ENCODE measurements at regions not wholly inside any gene's neighbourhood (a gene's known extent, or its start where the extent isn't known, plus 50 kb on each side); places are given as distances from the start of the nearest gene placed in this dataset.

DNA sequence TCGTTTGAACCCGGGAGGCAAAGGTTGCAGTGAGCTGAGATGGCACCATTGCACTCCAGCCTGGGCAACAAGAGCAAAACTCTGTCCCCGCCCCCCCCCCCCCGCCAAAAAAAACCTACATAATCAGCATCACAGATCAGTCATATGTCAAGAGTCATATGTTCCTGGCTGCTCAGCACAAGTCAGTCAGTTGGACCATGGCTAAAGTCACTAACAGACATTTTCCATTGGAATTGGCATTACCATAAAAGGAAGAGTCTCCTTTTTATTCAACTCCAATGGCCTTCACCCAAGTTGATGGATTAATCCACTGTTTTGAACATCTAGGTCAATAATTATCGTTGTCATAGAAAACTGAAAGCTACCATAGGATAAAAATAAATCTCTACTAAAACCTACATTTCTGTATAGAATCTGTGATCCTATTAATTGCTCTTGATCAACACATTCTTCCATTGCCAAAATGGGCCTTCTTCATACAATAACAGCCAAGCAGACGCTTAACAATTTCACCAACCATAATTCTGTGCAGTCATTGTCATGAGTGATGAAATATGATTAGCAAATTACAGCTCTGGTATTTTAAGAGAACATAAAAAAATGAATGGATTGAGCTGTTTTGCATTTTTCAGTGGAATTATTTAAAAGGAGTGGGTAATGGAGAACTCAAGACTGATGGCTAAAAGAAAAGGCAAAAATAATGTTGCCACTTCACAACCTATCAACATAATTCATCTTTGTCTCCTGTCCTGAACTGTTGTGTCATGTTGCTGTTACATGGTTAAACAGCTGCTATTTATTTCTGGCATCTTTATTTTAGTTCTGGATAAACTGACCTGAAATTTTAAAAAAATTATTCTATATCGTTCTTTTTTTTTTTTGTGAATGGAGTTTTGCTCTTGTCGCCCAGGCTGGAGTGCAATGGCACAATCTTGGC is 555.5 kb upstream of the JARID2 start:
- Histone ChIP-seq H3K56ac (ENCODE audit: insufficient read length, low read depth, low read length) (no peak overlapping the region), H4K20me1 (ENCODE audit: control insufficient read depth, insufficient read depth, insufficient read length) (no peaks in the 10 kb centered on the region), H3K23me2 (ENCODE audit: insufficient read length, low read depth, low read length, poor library complexity, severe bottlenecking) (no peaks in the 10 kb centered on the region), H2BK120ac (ENCODE audit: low read depth, low read length, poor library complexity, severe bottlenecking) (no peak overlapping the region), H2BK20ac (ENCODE audit: low read depth, low read length, poor library complexity, severe bottlenecking) (no peak overlapping the region), H3K23ac (ENCODE audit: insufficient read length, low read depth, low read length) (no peak overlapping the region), H2BK12ac (ENCODE audit: insufficient read length, low read depth, low read length) (no peak overlapping the region), H2BK15ac (ENCODE audit: low read depth, low read length) (no peak overlapping the region), H2AFZ (ENCODE audit: low read length) (no peak overlapping the region), H3K27me3 (ENCODE audit: insufficient read depth, low read length) (no peaks in the 10 kb centered on the region), H3K4me2 (ENCODE audit: insufficient read depth, insufficient read length, low read length) (no peak overlapping the region), H3K14ac (ENCODE audit: insufficient read depth, low read length) (no peak overlapping the region), H3K9ac (ENCODE audit: extremely low read depth, insufficient read length, low read length) (no peak overlapping the region), H3K9me3 (ENCODE audit: control insufficient read depth, low read depth, low read length) (no peaks in the 10 kb centered on the region), H4K5ac (ENCODE audit: insufficient read length, low read depth, low read length) (no peak overlapping the region), H2BK5ac (ENCODE audit: insufficient read length, low read length) (no peak overlapping the region), H3K79me1 (ENCODE audit: insufficient read depth, low read depth, low read length, poor library complexity, severe bottlenecking) (no peaks in the 10 kb centered on the region), H3T11ph (ENCODE audit: low read length) (no peak overlapping the region), H3K27ac (ENCODE audit: insufficient read length, low read depth, low read length) (no peak overlapping the region), H3K79me2 (ENCODE audit: insufficient read depth, low read length) (no peaks in the 10 kb centered on the region), H2AK5ac (ENCODE audit: insufficient read length, low read length) (no peak overlapping the region), H4K91ac (ENCODE audit: insufficient read length, low read depth, low read length) (no peak overlapping the region), H4K8ac (replicated peaks; ENCODE audit: insufficient read length, low read depth, low read length) (no peak overlapping the region), H3K4me1 (ENCODE audit: insufficient read depth, low read length) (no peaks in the 10 kb centered on the region), H3K18ac (ENCODE audit: insufficient read length, low read depth, low read length) (no peak overlapping the region), H3K4ac (ENCODE audit: low read depth, low read length) (no peak overlapping the region)
- peaks cover 17 to 20% of the 10 kb centered on the region in 2 experiments for H3K4me1 Mint-ChIP-seq
- no peak for DNase-seq
- TF ChIP-seq CTCF (conservative IDR thresholded peaks at IDR 0.05): no peak
- no peaks in the 10 kb centered on the region for H3K36me3 Mint-ChIP-seq (ENCODE audit: insufficient read depth in 1 of 3, low read depth in 3 of 3)
- no peak overlapping the region for H3K27ac Mint-ChIP-seq
- H3K4me3 Mint-ChIP-seq: no peak overlapping the region
- no CpG with 5 or more reads among the region's 8 CpGs for WGBS (ENCODE audit: extremely low coverage, insufficient read length, low lambda C conversion rate)
- no peaks in the 10 kb centered on the region for H3K9me3 Mint-ChIP-seq
- peaks cover 1% of the 10 kb centered on the region for H3K27me3 Mint-ChIP-seq (ENCODE audit: low read depth)
